ENCODE measurements at regions not wholly inside any gene's neighbourhood (a gene's known extent, or its start where the extent isn't known, plus 50 kb on each side); places are given as distances from the start of the nearest gene placed in this dataset.

- Histone ChIP-seq H3K4me1 (no peaks in the 10 kb centered on the region), H3K4me2 (no peak overlapping the region), H3K9me3 (peaks cover 23% of the 10 kb centered on the region), H3K4me3 (no peak overlapping the region), H4K20me1 (no peaks in the 10 kb centered on the region), H3K27ac (no peak overlapping the region), H3K27me3 (no peaks in the 10 kb centered on the region), H3K36me3 (no peaks in the 10 kb centered on the region), H3K9ac (no peak overlapping the region)
- TF ChIP-seq Cebpa-rat (IDR thresholded peaks at IDR 0.05), result no peak
These were observed 110.7 kb downstream of the MFAP3L start for GRCh38 chr4:169915545-169915944.

- Histone ChIP-seq H3K9ac (no peak overlapping the region), H3K36me3 (no peaks in the 10 kb centered on the region), H3K9me3 (peaks cover 23% of the 10 kb centered on the region), H3K27ac (no peak overlapping the region), H4K20me1 (no peaks in the 10 kb centered on the region), H3K27me3 (no peaks in the 10 kb centered on the region), H3K4me2 (no peak overlapping the region), H3K4me1 (no peaks in the 10 kb centered on the region), H3K4me3 (no peak overlapping the region)
- no peak for TF ChIP-seq Cebpa-rat (IDR thresholded peaks at IDR 0.05)
These were observed 111.3 kb downstream of the MFAP3L start for GRCh38 chr4:169914866-169915265.

GRCh38 chr4:169912996-169913395 lies 113.2 kb downstream of the MFAP3L start:
- Histone ChIP-seq H4K20me1 (no peaks in the 10 kb centered on the region), H3K9me3 (peaks cover 20% of the 10 kb centered on the region), H3K36me3 (no peaks in the 10 kb centered on the region), H3K27ac (no peak overlapping the region), H3K9ac (no peak overlapping the region), H3K4me3 (no peak overlapping the region), H3K4me2 (no peak overlapping the region), H3K4me1 (no peaks in the 10 kb centered on the region), H3K27me3 (no peaks in the 10 kb centered on the region)
- TF ChIP-seq Cebpa-rat (IDR thresholded peaks at IDR 0.05), result no peak

- H3K9ac ChIP-seq, result no peak overlapping the region
These were observed 116.3 kb downstream of the MFAP3L start for GRCh38 chr4:169909897-169910296.

GRCh38 chr4:169909479-169909878 lies 116.7 kb downstream of the MFAP3L start:
- TF ChIP-seq Cebpa-rat (IDR thresholded peaks at IDR 0.05), result no peak
- no peak overlapping the region for H3K4me2 ChIP-seq
- H3K27ac ChIP-seq, result no peak overlapping the region
- H3K36me3 ChIP-seq, result no peaks in the 10 kb centered on the region
- no peaks in the 10 kb centered on the region for H3K9me3 ChIP-seq
- no peaks in the 10 kb centered on the region for H3K27me3 ChIP-seq
- no peak overlapping the region for H3K9ac ChIP-seq
- no peak overlapping the region for H3K4me3 ChIP-seq
- H3K4me1 ChIP-seq, result no peaks in the 10 kb centered on the region
- H4K20me1 ChIP-seq, result no peaks in the 10 kb centered on the region

More at GRCh38 chr4:169909897-169910296, 116.3 kb downstream of the MFAP3L start:
- H3K4me2 ChIP-seq, result no peak overlapping the region
- no peaks in the 10 kb centered on the region for H3K27me3 ChIP-seq
- TF ChIP-seq Cebpa-rat (IDR thresholded peaks at IDR 0.05), result no peak
- H3K27ac ChIP-seq, result no peak overlapping the region
- no peaks in the 10 kb centered on the region for H4K20me1 ChIP-seq
- no peak overlapping the region for H3K4me3 ChIP-seq
- H3K36me3 ChIP-seq, result no peaks in the 10 kb centered on the region
- no peaks in the 10 kb centered on the region for H3K4me1 ChIP-seq
- no peaks in the 10 kb centered on the region for H3K9me3 ChIP-seq

GRCh38 chr4:169907705-169908104 lies 118.5 kb downstream of the MFAP3L start:
- H3K36me3 ChIP-seq, result no peaks in the 10 kb centered on the region
- H3K27ac ChIP-seq, result no peak overlapping the region
- no peak overlapping the region for H3K4me3 ChIP-seq
- no peak overlapping the region for H3K9ac ChIP-seq
- H3K27me3 ChIP-seq, result no peaks in the 10 kb centered on the region
- H4K20me1 ChIP-seq, result no peaks in the 10 kb centered on the region
- H3K4me1 ChIP-seq, result no peaks in the 10 kb centered on the region
- H3K9me3 ChIP-seq, result no peaks in the 10 kb centered on the region
- TF ChIP-seq Cebpa-rat (IDR thresholded peaks at IDR 0.05), result no peak
- H3K4me2 ChIP-seq, result no peak overlapping the region

- Histone ChIP-seq H3K36me3 (no peaks in the 10 kb centered on the region), H3K27ac (no peak overlapping the region), H3K9me3 (no peaks in the 10 kb centered on the region), H3K4me3 (no peak overlapping the region), H3K4me1 (no peaks in the 10 kb centered on the region), H3K27me3 (no peaks in the 10 kb centered on the region), H3K9ac (no peak overlapping the region), H4K20me1 (no peaks in the 10 kb centered on the region), H3K4me2 (no peak overlapping the region)
- no peak for TF ChIP-seq Cebpa-rat (IDR thresholded peaks at IDR 0.05)
These were observed 119.4 kb downstream of the MFAP3L start for GRCh38 chr4:169906821-169907220.

GRCh38 chr4:169906104-169906503 lies 120.1 kb downstream of the MFAP3L start:
- no peak for TF ChIP-seq Cebpa-rat (IDR thresholded peaks at IDR 0.05)
- no peaks in the 10 kb centered on the region for H3K4me1 ChIP-seq

GRCh38 chr4:169902658-169903345 lies 123.4 kb downstream of the MFAP3L start:
- Histone ChIP-seq H3K4me1 (no peaks in the 10 kb centered on the region), H4K20me1 (no peaks in the 10 kb centered on the region)
- TF ChIP-seq Cebpa-rat (IDR thresholded peaks at IDR 0.05), result no peak

More at GRCh38 chr4:169906104-169906503, 120.1 kb downstream of the MFAP3L start:
- Histone ChIP-seq H3K27ac (no peak overlapping the region), H3K9me3 (no peaks in the 10 kb centered on the region), H4K20me1 (no peaks in the 10 kb centered on the region), H3K27me3 (no peaks in the 10 kb centered on the region), H3K4me3 (no peak overlapping the region), H3K9ac (no peak overlapping the region), H3K36me3 (no peaks in the 10 kb centered on the region), H3K4me2 (no peak overlapping the region)

GRCh38 chr4:169900241-169900845 lies 125.9 kb downstream of the MFAP3L start:
- no peak for TF ChIP-seq Cebpa-rat (IDR thresholded peaks at IDR 0.05)
- no peaks in the 10 kb centered on the region for H3K9me3 ChIP-seq
- no peaks in the 10 kb centered on the region for H3K36me3 ChIP-seq
- H3K4me3 ChIP-seq, result no peak overlapping the region
- no peaks in the 10 kb centered on the region for H4K20me1 ChIP-seq
- no peak overlapping the region for H3K27ac ChIP-seq
- no peaks in the 10 kb centered on the region for H3K27me3 ChIP-seq
- H3K4me2 ChIP-seq, result no peak overlapping the region
- H3K4me1 ChIP-seq, result no peaks in the 10 kb centered on the region
- no peak overlapping the region for H3K9ac ChIP-seq

More at GRCh38 chr4:169902658-169903345, 123.4 kb downstream of the MFAP3L start:
- H3K9me3 ChIP-seq, result no peaks in the 10 kb centered on the region
- no peak overlapping the region for H3K9ac ChIP-seq
- H3K27ac ChIP-seq, result no peak overlapping the region
- H3K4me2 ChIP-seq, result no peak overlapping the region
- H3K27me3 ChIP-seq, result no peaks in the 10 kb centered on the region
- no peak overlapping the region for H3K4me3 ChIP-seq
- no peaks in the 10 kb centered on the region for H3K36me3 ChIP-seq
